Activated T-cell treated with anti-CD3 and anti-CD28 coated beads, Interleukin-2, amount 50 U/mL, for 24 hours (primary cell): ENCODE measurements at regions not wholly inside any gene's neighbourhood (a gene's known extent, or its start where the extent isn't known, plus 50 kb on each side); places are given as distances from the start of the nearest gene placed in this dataset.

Source experiments
- DNase-seq: peaks from one replicate; pipeline ENCODE4 v3.0.0-alpha.2; 2020
- H3K27ac Mint-ChIP-seq: 2 replicates; pipeline ENCODE4 v1.8.0; 2020; ENCODE audit warnings: mild to moderate bottlenecking, mixed read lengths
- H3K27me3 Mint-ChIP-seq: 2 replicates; pipeline ENCODE4 v1.8.0; 2020; ENCODE audit warnings: mixed read lengths
- H3K36me3 Mint-ChIP-seq: 2 replicates; pipeline ENCODE4 v1.8.0; 2020; ENCODE audit warnings: low read depth, mixed read lengths
- H3K4me1 Mint-ChIP-seq: 2 replicates; pipeline ENCODE4 v1.8.0; 2020; ENCODE audit warnings: low read depth, mixed read lengths
- H3K4me3 Mint-ChIP-seq: 2 replicates; pipeline ENCODE4 v1.8.0; 2020; ENCODE audit warnings: mild to moderate bottlenecking, moderate library complexity, mixed read lengths
- H3K9me3 Mint-ChIP-seq: 2 replicates; pipeline ENCODE4 v1.8.0; 2020; ENCODE audit warnings: mixed read lengths

GRCh38 chr11:28616160-28616965, 508.2 kb downstream of the METTL15 start:
- Mint-ChIP-seq H3K4me3 (no peak overlapping the region), H3K9me3 (no peaks in the 10 kb centered on the region), H3K27me3 (no peaks in the 10 kb centered on the region), H3K4me1 (no peaks in the 10 kb centered on the region), H3K36me3 (no peaks in the 10 kb centered on the region), H3K27ac (no peak overlapping the region)
- no peak for DNase-seq

GRCh38 chr11:28615542-28615941, 507.4 kb downstream of the METTL15 start:
- Mint-ChIP-seq H3K36me3 (no peaks in the 10 kb centered on the region), H3K9me3 (no peaks in the 10 kb centered on the region), H3K27me3 (no peaks in the 10 kb centered on the region), H3K4me1 (no peaks in the 10 kb centered on the region), H3K4me3 (no peak overlapping the region), H3K27ac (no peak overlapping the region)
- no peak for DNase-seq

- Mint-ChIP-seq H3K27me3 (no peaks in the 10 kb centered on the region), H3K36me3 (no peaks in the 10 kb centered on the region), H3K4me3 (no peak overlapping the region), H3K27ac (no peak overlapping the region), H3K4me1 (no peaks in the 10 kb centered on the region), H3K9me3 (no peaks in the 10 kb centered on the region)
- DNase-seq: no peak
Measured at GRCh38 chr11:28606930-28607329, 498.7 kb downstream of the METTL15 start.

- Mint-ChIP-seq H3K27me3 (no peaks in the 10 kb centered on the region), H3K9me3 (peaks cover 7% of the 10 kb centered on the region), H3K4me3 (no peak overlapping the region), H3K36me3 (no peaks in the 10 kb centered on the region), H3K4me1 (no peaks in the 10 kb centered on the region), H3K27ac (no peak overlapping the region)
- DNase-seq: no peak
Measured at GRCh38 chr11:28599656-28600055, 491.5 kb downstream of the METTL15 start.

GRCh38 chr11:28598531-28598930, 490.3 kb downstream of the METTL15 start:
- Mint-ChIP-seq H3K9me3 (peaks cover 9% of the 10 kb centered on the region), H3K4me1 (no peaks in the 10 kb centered on the region), H3K27ac (no peak overlapping the region), H3K36me3 (no peaks in the 10 kb centered on the region), H3K27me3 (no peaks in the 10 kb centered on the region), H3K4me3 (no peak overlapping the region)
- DNase-seq: no peak

GRCh38 chr11:28596816-28597215, 488.6 kb downstream of the METTL15 start:
- peaks cover 9% of the 10 kb centered on the region for H3K9me3 Mint-ChIP-seq
- no peaks in the 10 kb centered on the region for H3K36me3 Mint-ChIP-seq
- no peak overlapping the region for H3K27ac Mint-ChIP-seq
- H3K27me3 Mint-ChIP-seq: no peaks in the 10 kb centered on the region
- no peaks in the 10 kb centered on the region for H3K4me1 Mint-ChIP-seq
- no peak for DNase-seq
- no peak overlapping the region for H3K4me3 Mint-ChIP-seq

GRCh38 chr11:28592141-28592540, 484.0 kb downstream of the METTL15 start:
- Mint-ChIP-seq H3K9me3 (peaks cover 5% of the 10 kb centered on the region), H3K27me3 (no peaks in the 10 kb centered on the region), H3K4me1 (no peaks in the 10 kb centered on the region), H3K27ac (no peak overlapping the region), H3K4me3 (no peak overlapping the region), H3K36me3 (no peaks in the 10 kb centered on the region)
- no peak for DNase-seq

- no peaks in the 10 kb centered on the region for H3K27me3 Mint-ChIP-seq
- no peak overlapping the region for H3K4me3 Mint-ChIP-seq
- H3K9me3 Mint-ChIP-seq: no peaks in the 10 kb centered on the region
- no peak overlapping the region for H3K27ac Mint-ChIP-seq
- no peak for DNase-seq
- no peaks in the 10 kb centered on the region for H3K4me1 Mint-ChIP-seq
- H3K36me3 Mint-ChIP-seq: no peaks in the 10 kb centered on the region
Measured at GRCh38 chr11:28584992-28585391, 476.8 kb downstream of the METTL15 start.

- no peaks in the 10 kb centered on the region for H3K36me3 Mint-ChIP-seq
- H3K27ac Mint-ChIP-seq: no peak overlapping the region
- H3K9me3 Mint-ChIP-seq: no peaks in the 10 kb centered on the region
- H3K27me3 Mint-ChIP-seq: no peaks in the 10 kb centered on the region
- no peak for DNase-seq
- no peaks in the 10 kb centered on the region for H3K4me1 Mint-ChIP-seq
- H3K4me3 Mint-ChIP-seq: no peak overlapping the region
Measured at GRCh38 chr11:28582506-28582905, 474.3 kb downstream of the METTL15 start.

- Mint-ChIP-seq H3K36me3 (no peaks in the 10 kb centered on the region), H3K4me3 (no peak overlapping the region), H3K27ac (no peak overlapping the region), H3K4me1 (no peaks in the 10 kb centered on the region), H3K27me3 (no peaks in the 10 kb centered on the region), H3K9me3 (no peaks in the 10 kb centered on the region)
- no peak for DNase-seq
Measured at GRCh38 chr11:28581286-28582242, 473.4 kb downstream of the METTL15 start.

GRCh38 chr11:28571371-28571770, 463.2 kb downstream of the METTL15 start:
- H3K27me3 Mint-ChIP-seq: no peaks in the 10 kb centered on the region

GRCh38 chr11:28569106-28569505, 460.9 kb downstream of the METTL15 start:
- Mint-ChIP-seq H3K4me1 (no peaks in the 10 kb centered on the region), H3K27ac (no peak overlapping the region), H3K36me3 (no peaks in the 10 kb centered on the region), H3K4me3 (no peak overlapping the region), H3K9me3 (no peaks in the 10 kb centered on the region), H3K27me3 (no peaks in the 10 kb centered on the region)
- no peak for DNase-seq

More at GRCh38 chr11:28571371-28571770, 463.2 kb downstream of the METTL15 start:
- Mint-ChIP-seq H3K27ac (no peak overlapping the region), H3K4me1 (no peaks in the 10 kb centered on the region), H3K4me3 (no peak overlapping the region), H3K36me3 (no peaks in the 10 kb centered on the region), H3K9me3 (no peaks in the 10 kb centered on the region)
- DNase-seq: no peak

- no peak for DNase-seq
- H3K9me3 Mint-ChIP-seq: no peaks in the 10 kb centered on the region
- H3K4me1 Mint-ChIP-seq: no peaks in the 10 kb centered on the region
- no peaks in the 10 kb centered on the region for H3K27me3 Mint-ChIP-seq
- H3K4me3 Mint-ChIP-seq: no peak overlapping the region
- H3K36me3 Mint-ChIP-seq: no peaks in the 10 kb centered on the region
- no peak overlapping the region for H3K27ac Mint-ChIP-seq
Measured at GRCh38 chr11:28566339-28567089, 458.3 kb downstream of the METTL15 start.

GRCh38 chr11:28559492-28559891, 451.3 kb downstream of the METTL15 start:
- H3K4me3 Mint-ChIP-seq: no peak overlapping the region
- H3K36me3 Mint-ChIP-seq: no peaks in the 10 kb centered on the region
- H3K9me3 Mint-ChIP-seq: peaks cover 6% of the 10 kb centered on the region
- no peaks in the 10 kb centered on the region for H3K4me1 Mint-ChIP-seq
- H3K27ac Mint-ChIP-seq: no peak overlapping the region
- H3K27me3 Mint-ChIP-seq: no peaks in the 10 kb centered on the region
- DNase-seq: no peak
